Vagina (tissue), 2 donors: ENCODE measurements at regions not wholly inside any gene's neighbourhood (a gene's known extent, or its start where the extent isn't known, plus 50 kb on each side); places are given as distances from the start of the nearest gene placed in this dataset.

Experiments
- DNase-seq, 2 donors: peaks; one replicate each; pipeline ENCODE4 v3.0.0-alpha.2; 2017; ENCODE audit errors: extremely low spot score in 2 of 2
- H3K27ac ChIP-seq: fragments of 200-600 bp; sonication (generic); one replicate; pipeline ENCODE4 v1.5.1; 2019
- H3K27me3 ChIP-seq: fragments of 200-600 bp; sonication (generic); one replicate; pipeline ENCODE4 v1.5.1; 2019
- H3K36me3 ChIP-seq, 2 donors: fragments of 200-600 bp; sonication (generic); one replicate each; pipeline ENCODE4 v1.5.1; 2017 to 2019
- H3K4me1 ChIP-seq: fragments of 200-600 bp; sonication (generic); one replicate; pipeline ENCODE4 v1.5.1; 2019
- H3K4me3 ChIP-seq, 2 donors: fragments of 200-600 bp; sonication (generic); 1 replicate in 1 of 2; 2 replicates in 1 of 2; pipeline ENCODE4 v1.5.1; 2016 to 2019
- H3K9me3 ChIP-seq: fragments of 200-600 bp; sonication (generic); one replicate; pipeline ENCODE4 v1.5.1; 2019
- POLR2A ChIP-seq, 2 donors: fragments of 450-650 bp; IDR thresholded peaks; one replicate each; pipeline ENCODE4 v1.6.1; 2017; ENCODE audit warnings: antibody characterized with exemption in 2 of 2, mild to moderate bottlenecking in 2 of 2, moderate library complexity in 2 of 2
- POLR2AphosphoS5 ChIP-seq, 2 donors: sonication (generic); formaldehyde crosslinking; IDR thresholded peaks; one replicate each; pipeline ENCODE4 v1.9.0; 2017; ENCODE audit warnings: antibody characterized with exemption in 2 of 2, mild to moderate bottlenecking in 2 of 2, low read depth in 1 of 2; ENCODE audit not compliant: insufficient read depth in 1 of 2
- intact Hi-C: fragments of 100-400 bp; cut with DNase I; formaldehyde crosslinking; loops from one replicate; pipeline ENCODE4 v1.15.1; 2023
- TF ChIP-seq, protein P1 (sequence below), 3 experiments: fragments of 450-650 bp in 2 of 3; fragments of 200-600 bp in 1 of 3; sonication (generic) in 1 of 3; IDR thresholded peaks; one replicate each; pipeline ENCODE4 v1.5.1; 2017 to 2019; ENCODE audit warnings: antibody characterized with exemption in 3 of 3, mild to moderate bottlenecking in 2 of 3, moderate library complexity in 2 of 3

DNA sequence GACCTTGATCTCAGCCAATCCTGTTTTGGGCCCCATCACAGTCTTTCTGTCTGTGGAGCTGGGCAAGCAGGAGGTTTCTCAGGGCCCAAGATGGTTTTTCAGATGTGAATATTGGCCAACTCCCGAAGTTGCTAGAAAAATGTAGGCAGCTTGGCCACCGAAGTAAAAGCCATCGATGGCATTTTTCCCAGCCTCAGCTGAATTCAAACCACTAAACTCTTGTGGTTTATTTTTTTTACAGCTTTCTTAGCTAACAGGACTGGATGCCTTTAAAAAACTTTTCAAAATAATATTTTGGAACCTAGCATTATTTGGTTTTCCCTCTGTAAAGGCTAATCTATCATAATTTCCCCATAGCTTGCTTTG, 102.5 kb upstream of the ERCC6L2 start:
- Histone ChIP-seq H3K36me3 (no peaks in the 10 kb centered on the region), H3K27me3 (no peaks in the 10 kb centered on the region), H3K9me3 (no peaks in the 10 kb centered on the region), H3K4me1 (peaks cover 18% of the 10 kb centered on the region), H3K4me3 (peak overlapping the region in 1 of 2 donors; percentile 25), H3K27ac (peak overlapping the region; percentile 74)
- DNase-seq = no peak
- intact Hi-C loops = no loop called here
- TF ChIP-seq, protein P1, sequence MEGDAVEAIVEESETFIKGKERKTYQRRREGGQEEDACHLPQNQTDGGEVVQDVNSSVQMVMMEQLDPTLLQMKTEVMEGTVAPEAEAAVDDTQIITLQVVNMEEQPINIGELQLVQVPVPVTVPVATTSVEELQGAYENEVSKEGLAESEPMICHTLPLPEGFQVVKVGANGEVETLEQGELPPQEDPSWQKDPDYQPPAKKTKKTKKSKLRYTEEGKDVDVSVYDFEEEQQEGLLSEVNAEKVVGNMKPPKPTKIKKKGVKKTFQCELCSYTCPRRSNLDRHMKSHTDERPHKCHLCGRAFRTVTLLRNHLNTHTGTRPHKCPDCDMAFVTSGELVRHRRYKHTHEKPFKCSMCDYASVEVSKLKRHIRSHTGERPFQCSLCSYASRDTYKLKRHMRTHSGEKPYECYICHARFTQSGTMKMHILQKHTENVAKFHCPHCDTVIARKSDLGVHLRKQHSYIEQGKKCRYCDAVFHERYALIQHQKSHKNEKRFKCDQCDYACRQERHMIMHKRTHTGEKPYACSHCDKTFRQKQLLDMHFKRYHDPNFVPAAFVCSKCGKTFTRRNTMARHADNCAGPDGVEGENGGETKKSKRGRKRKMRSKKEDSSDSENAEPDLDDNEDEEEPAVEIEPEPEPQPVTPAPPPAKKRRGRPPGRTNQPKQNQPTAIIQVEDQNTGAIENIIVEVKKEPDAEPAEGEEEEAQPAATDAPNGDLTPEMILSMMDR (IDR thresholded peaks at IDR 0.05) = no peak
- TF ChIP-seq POLR2A (IDR thresholded peaks at IDR 0.05) = no peak

DNA sequence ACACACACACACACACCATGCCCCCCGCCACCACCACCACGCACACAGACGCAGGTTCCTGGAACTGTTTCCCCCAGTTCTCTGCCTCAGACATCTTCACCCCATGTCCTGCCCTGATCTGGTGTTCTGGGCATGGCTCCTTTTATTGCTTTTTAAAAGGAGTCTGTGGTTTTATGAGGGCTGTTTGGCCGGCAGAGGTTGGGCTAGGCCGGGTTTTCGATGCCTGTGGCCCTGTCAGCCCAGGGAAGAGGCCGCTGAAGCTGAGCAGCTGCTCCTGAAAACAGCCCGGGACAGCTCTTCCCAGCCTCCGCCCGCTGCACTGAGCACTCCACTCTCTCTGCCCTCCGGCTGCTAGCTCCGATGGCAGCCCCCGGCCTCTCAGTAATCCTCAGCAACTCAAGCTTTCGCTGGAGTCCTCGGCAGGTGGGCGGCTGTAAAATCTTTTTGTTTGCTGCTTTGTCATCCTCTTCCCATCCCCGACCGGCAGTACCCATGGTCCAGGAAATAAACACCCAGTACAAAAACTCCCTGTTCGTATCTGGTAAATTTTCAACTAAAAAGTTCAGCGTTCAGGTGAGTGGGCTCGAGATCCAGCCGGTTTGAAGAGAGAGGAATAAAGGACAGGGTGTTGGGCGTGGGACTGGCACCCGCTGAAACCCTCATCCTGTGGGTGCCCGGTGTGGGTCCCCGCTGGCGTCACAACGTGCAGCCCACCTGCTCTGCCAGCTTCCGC, 103.0 kb upstream of the ERCC6L2 start:
- intact Hi-C loops = no loop called here
- H3K27me3 ChIP-seq = no peaks in the 10 kb centered on the region

GRCh38 chr9:95771556-95772246, 103.8 kb upstream of the ERCC6L2 start:
- TF ChIP-seq POLR2AphosphoS5 (IDR thresholded peaks at IDR 0.05; ENCODE audit: insufficient read depth in 1 of 2, low read depth in 1 of 2) (no peak), POLR2A (IDR thresholded peaks at IDR 0.05) (no peak)
- TF ChIP-seq, protein P1 (IDR thresholded peaks at IDR 0.05) = no peak
- no peaks in the 10 kb centered on the region for H3K9me3 ChIP-seq
- no peaks in the 10 kb centered on the region for H3K36me3 ChIP-seq
- DNase-seq = no peak
- intact Hi-C loops = no loop called here
- no peaks in the 10 kb centered on the region for H3K27me3 ChIP-seq
- peaks cover 18% of the 10 kb centered on the region for H3K4me1 ChIP-seq
- H3K27ac ChIP-seq = peak overlapping the region; percentile 74
- H3K4me3 ChIP-seq = peak overlapping the region in 1 of 2 donors; percentile 6

More for the DNA sequence above, 103.0 kb upstream of the ERCC6L2 start:
- peak overlapping the region; percentile 74 for H3K27ac ChIP-seq
- no peaks in the 10 kb centered on the region for H3K36me3 ChIP-seq
- peak overlapping the region; percentile 7 to 25 for H3K4me3 ChIP-seq
- TF ChIP-seq, protein P1 (IDR thresholded peaks at IDR 0.05) = no peak
- TF ChIP-seq POLR2A (IDR thresholded peaks at IDR 0.05) = no peak
- TF ChIP-seq POLR2AphosphoS5 (IDR thresholded peaks at IDR 0.05; ENCODE audit: insufficient read depth in 1 of 2, low read depth in 1 of 2) = peak in 1 of 2 donors; percentile 67
- DNase-seq = no peak
- H3K4me1 ChIP-seq = peaks cover 18% of the 10 kb centered on the region
- no peaks in the 10 kb centered on the region for H3K9me3 ChIP-seq

DNA sequence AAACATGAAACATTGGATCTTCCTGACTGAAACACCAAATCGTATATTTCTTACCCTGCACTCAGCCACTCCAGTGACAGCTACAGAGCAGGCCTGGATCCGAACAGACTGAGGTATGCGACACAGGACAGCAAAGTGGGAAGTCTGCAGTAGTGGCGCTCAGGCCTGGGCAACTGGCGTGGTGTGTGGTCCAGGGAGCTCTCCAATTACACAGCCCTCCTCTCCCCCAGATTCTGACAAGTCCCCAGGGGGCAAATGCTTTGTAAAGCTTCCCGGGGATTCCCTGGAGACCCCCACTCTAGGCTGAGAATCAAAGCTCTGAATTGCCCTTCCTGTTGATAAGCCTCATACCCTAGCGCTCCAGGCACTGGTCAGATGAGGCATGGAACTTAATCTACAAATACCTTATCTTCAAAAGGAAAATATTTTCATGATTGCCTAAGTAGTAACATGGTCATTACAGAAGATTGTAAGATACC, 104.8 kb upstream of the ERCC6L2 start:
- H3K9me3 ChIP-seq = no peaks in the 10 kb centered on the region
- DNase-seq = no peak
- no peaks in the 10 kb centered on the region for H3K27me3 ChIP-seq
- no peaks in the 10 kb centered on the region for H3K36me3 ChIP-seq
- no peak overlapping the region for H3K27ac ChIP-seq
- intact Hi-C loops = no loop called here
- H3K4me3 ChIP-seq = no peak overlapping the region
- H3K4me1 ChIP-seq = peaks cover 18% of the 10 kb centered on the region
- TF ChIP-seq POLR2AphosphoS5 (IDR thresholded peaks at IDR 0.05; ENCODE audit: insufficient read depth in 1 of 2, low read depth in 1 of 2) (no peak), POLR2A (IDR thresholded peaks at IDR 0.05) (no peak)
- TF ChIP-seq, protein P1 (IDR thresholded peaks at IDR 0.05) = no peak
